H9 (cell line): ENCODE measurements at regions not wholly inside any gene's neighbourhood (a gene's known extent, or its start where the extent isn't known, plus 50 kb on each side); places are given as distances from the start of the nearest gene placed in this dataset.

Experiments used
- DNase-seq: peaks from one replicate; pipeline ENCODE4 v3.0.0-alpha.2; 2017
- H2AFZ ChIP-seq: one replicate; pipeline ENCODE4 v1.6.1; 2013; ENCODE audit warnings: mild to moderate bottlenecking, low read length, control low read depth, moderate library complexity
- H2AK5ac ChIP-seq: 2 replicates; pipeline ENCODE4 v1.6.1; 2013; ENCODE audit warnings: low read length, control low read depth, mixed read lengths; ENCODE audit not compliant: insufficient read length
- H2BK120ac ChIP-seq: one replicate; pipeline ENCODE4 v1.6.1; 2013; ENCODE audit warnings: low read depth, mild to moderate bottlenecking, low read length, control low read depth, inconsistent platforms; ENCODE audit not compliant: poor library complexity, severe bottlenecking
- H2BK12ac ChIP-seq: 2 replicates; pipeline ENCODE4 v1.6.1; 2013; ENCODE audit warnings: low read length, control low read depth, mixed read lengths, low read depth; ENCODE audit not compliant: insufficient read length
- H2BK15ac ChIP-seq: 2 replicates; pipeline ENCODE4 v1.6.1; 2013; ENCODE audit warnings: low read depth, low read length, control low read depth
- H2BK20ac ChIP-seq: one replicate; pipeline ENCODE4 v1.6.1; 2013; ENCODE audit warnings: low read depth, mild to moderate bottlenecking, low read length, control low read depth, inconsistent platforms; ENCODE audit not compliant: poor library complexity, severe bottlenecking
- H2BK5ac ChIP-seq: 2 replicates; pipeline ENCODE4 v1.6.1; 2013; ENCODE audit warnings: low read length, control low read depth, mixed read lengths; ENCODE audit not compliant: insufficient read length
- H3K14ac ChIP-seq: 2 replicates; pipeline ENCODE4 v1.6.1; 2013; ENCODE audit warnings: low read length, control low read depth; ENCODE audit not compliant: insufficient read depth
- H3K18ac ChIP-seq: 2 replicates; pipeline ENCODE4 v1.6.1; 2013; ENCODE audit warnings: low read depth, mild to moderate bottlenecking, mixed read lengths, low read length, control low read depth; ENCODE audit not compliant: insufficient read length
- H3K23ac ChIP-seq: 2 replicates; pipeline ENCODE4 v1.6.1; 2013; ENCODE audit warnings: low read length, control low read depth, mixed read lengths, low read depth; ENCODE audit not compliant: insufficient read length
- H3K23me2 ChIP-seq: 2 replicates; pipeline ENCODE4 v1.6.1; 2013; ENCODE audit warnings: low read depth, mild to moderate bottlenecking, mixed read lengths, low read length, control low read depth; ENCODE audit not compliant: insufficient read length, poor library complexity, severe bottlenecking
- H3K27ac ChIP-seq: 2 replicates; pipeline ENCODE4 v1.5.1; 2013; ENCODE audit warnings: low read length, control low read depth, mixed read lengths, low read depth; ENCODE audit not compliant: insufficient read length
- H3K27me3 ChIP-seq: 2 replicates; pipeline ENCODE4 v1.6.1; 2013; ENCODE audit warnings: low read length, control low read depth, inconsistent platforms; ENCODE audit not compliant: insufficient read depth
- H3K4ac ChIP-seq: 2 replicates; pipeline ENCODE4 v1.6.1; 2013; ENCODE audit warnings: low read depth, mild to moderate bottlenecking, control low read depth, inconsistent platforms, low read length, moderate library complexity
- H3K4me1 ChIP-seq: 2 replicates; pipeline ENCODE4 v1.6.1; 2013; ENCODE audit warnings: low read length, control low read depth, inconsistent platforms; ENCODE audit not compliant: insufficient read depth
- H3K4me2 ChIP-seq: 2 replicates; pipeline ENCODE4 v1.6.1; 2013; ENCODE audit warnings: low read length, control low read depth, mixed read lengths; ENCODE audit not compliant: insufficient read length, insufficient read depth
- H3K56ac ChIP-seq: 2 replicates; pipeline ENCODE4 v1.6.1; 2013; ENCODE audit warnings: low read depth, mild to moderate bottlenecking, mixed read lengths, low read length, control low read depth; ENCODE audit not compliant: insufficient read length
- H3K79me1 ChIP-seq: 2 replicates; pipeline ENCODE4 v1.6.1; 2013; ENCODE audit warnings: low read depth, mild to moderate bottlenecking, moderate library complexity, low read length, control low read depth, inconsistent platforms; ENCODE audit not compliant: insufficient read depth, poor library complexity, severe bottlenecking
- H3K79me2 ChIP-seq: 2 replicates; pipeline ENCODE4 v1.6.1; 2013; ENCODE audit warnings: low read length, control low read depth, inconsistent platforms; ENCODE audit not compliant: insufficient read depth
- H3K9ac ChIP-seq: 2 replicates; pipeline ENCODE4 v1.6.1; 2013; ENCODE audit warnings: low read length, control low read depth, mixed read lengths; ENCODE audit not compliant: insufficient read length; ENCODE audit errors: extremely low read depth
- H3K9me3 ChIP-seq: one replicate; pipeline ENCODE4 v1.6.1; 2013; ENCODE audit warnings: low read depth, low read length, inconsistent platforms; ENCODE audit not compliant: control insufficient read depth
- H3T11ph ChIP-seq: one replicate; pipeline ENCODE4 v1.6.1; 2013; ENCODE audit warnings: mild to moderate bottlenecking, low read length, control low read depth, inconsistent platforms
- H4K20me1 ChIP-seq: one replicate; pipeline ENCODE4 v1.6.1; 2013; ENCODE audit not compliant: control insufficient read depth, insufficient read length, insufficient read depth
- H4K5ac ChIP-seq: 2 replicates; pipeline ENCODE4 v1.6.1; 2013; ENCODE audit warnings: low read depth, mild to moderate bottlenecking, mixed read lengths, low read length, control low read depth; ENCODE audit not compliant: insufficient read length
- H4K8ac ChIP-seq: replicated peaks from 2 replicates; pipeline ENCODE4 v1.6.1; 2013; ENCODE audit warnings: low read length, control low read depth, mixed read lengths, low read depth; ENCODE audit not compliant: insufficient read length
- H4K91ac ChIP-seq: 2 replicates; pipeline ENCODE4 v1.6.1; 2013; ENCODE audit warnings: low read depth, mild to moderate bottlenecking, moderate library complexity, mixed read lengths, low read length, control low read depth; ENCODE audit not compliant: insufficient read length
- H3K27ac Mint-ChIP-seq, 3 experiments: 2 replicates in 2 of 3; 3 replicates in 1 of 3; pipeline ENCODE4 v1.8.0; 2020 to 2021; ENCODE audit warnings: mixed read lengths in 3 of 3, mild to moderate bottlenecking in 1 of 3, moderate library complexity in 1 of 3
- H3K27me3 Mint-ChIP-seq: 2 replicates; pipeline ENCODE4 v1.8.0; 2021; ENCODE audit warnings: low read depth, mild to moderate bottlenecking, moderate library complexity, mixed read lengths
- H3K36me3 Mint-ChIP-seq, 3 experiments: 2 replicates in 2 of 3; 3 replicates in 1 of 3; pipeline ENCODE4 v1.8.0; 2020 to 2021; ENCODE audit warnings: low read depth in 3 of 3, mixed read lengths in 3 of 3; ENCODE audit not compliant: insufficient read depth in 1 of 3
- H3K4me1 Mint-ChIP-seq, 2 experiments: 2 replicates each; pipeline ENCODE4 v1.8.0; 2020; ENCODE audit warnings: mixed read lengths in 2 of 2
- H3K4me3 Mint-ChIP-seq, 2 experiments: 2 replicates in 1 of 2; 3 replicates in 1 of 2; pipeline ENCODE4 v1.8.0; 2020 to 2021; ENCODE audit warnings: mild to moderate bottlenecking in 2 of 2, mixed read lengths in 2 of 2, moderate library complexity in 1 of 2
- H3K9me3 Mint-ChIP-seq, 2 experiments: 2 replicates in 1 of 2; 3 replicates in 1 of 2; pipeline ENCODE4 v1.8.0; 2020; ENCODE audit warnings: mild to moderate bottlenecking in 2 of 2, mixed read lengths in 2 of 2, moderate library complexity in 1 of 2
- WGBS: extraction: QIAGEN DNeasy Blood & Tissue Kit; methylation state at CpG from one replicate; pipeline ENCODE4 v1.1.7; 2013; ENCODE audit warnings: missing lambda C conversion rate, low lambda C conversion rate, mixed read lengths; ENCODE audit not compliant: insufficient read length; ENCODE audit errors: extremely low coverage; 5-methylcytosine and 5-hydroxymethylcytosine counted together
- TF ChIP-seq, protein P1 (sequence below): fragments of 200-600 bp; sonication (generic); conservative IDR thresholded peaks from 3 replicates; pipeline ENCODE4 v1.8.0; 2021; ENCODE audit warnings: antibody characterized with exemption, mild to moderate bottlenecking

DNA sequence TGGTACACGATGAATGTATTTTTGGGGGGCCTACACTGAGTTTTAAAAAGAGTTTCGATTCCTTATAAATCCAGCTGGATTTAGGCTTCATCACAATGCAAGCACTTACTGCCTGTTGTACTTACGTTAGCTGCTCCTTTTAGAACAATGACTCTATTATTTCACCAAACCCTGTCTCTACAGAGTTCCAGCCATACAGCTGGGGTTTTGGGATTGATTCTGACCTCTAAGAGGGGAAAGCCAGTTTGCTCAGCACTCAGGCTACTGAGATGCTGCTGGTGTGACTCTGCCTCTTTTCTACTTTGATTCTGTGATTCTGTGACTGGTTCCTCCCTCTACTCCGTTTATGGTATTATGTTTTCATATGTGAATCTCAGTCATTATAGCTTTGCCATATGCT is 329.7 kb downstream of the ABCC12 start:
- H4K20me1 ChIP-seq = no peaks in the 10 kb centered on the region
- no peak overlapping the region for H3K9ac ChIP-seq
- H2BK15ac ChIP-seq = no peak overlapping the region
- peaks cover 4 to 13% (median 8%) of the 10 kb centered on the region in 3 experiments; a peak in 6 of 7 replicates for H3K36me3 Mint-ChIP-seq
- no peaks in the 10 kb centered on the region for H3K4me1 Mint-ChIP-seq
- H2BK20ac ChIP-seq = no peak overlapping the region
- WGBS = no CpG with 5 or more reads among the region's 4 CpGs
- H3K79me1 ChIP-seq = no peaks in the 10 kb centered on the region
- H3K14ac ChIP-seq = no peak overlapping the region
- H2BK120ac ChIP-seq = no peak overlapping the region
- H4K91ac ChIP-seq = no peak overlapping the region
- H3K4me3 Mint-ChIP-seq = no peak overlapping the region
- H2BK12ac ChIP-seq = no peak overlapping the region
- H2AK5ac ChIP-seq = no peak overlapping the region
- no peaks in the 10 kb centered on the region for H3K27me3 ChIP-seq
- H3K4ac ChIP-seq = no peak overlapping the region
- no peak overlapping the region for H3K27ac Mint-ChIP-seq
- H3K27me3 Mint-ChIP-seq = no peaks in the 10 kb centered on the region
- H3K4me2 ChIP-seq = no peak overlapping the region
- H3K9me3 ChIP-seq = peaks cover 11% of the 10 kb centered on the region
- no peak overlapping the region for H4K5ac ChIP-seq
- no peak overlapping the region for H3T11ph ChIP-seq
- H3K23me2 ChIP-seq = no peaks in the 10 kb centered on the region
- no peak overlapping the region for H3K23ac ChIP-seq
- H2AFZ ChIP-seq = no peak overlapping the region
- TF ChIP-seq, protein P1, sequence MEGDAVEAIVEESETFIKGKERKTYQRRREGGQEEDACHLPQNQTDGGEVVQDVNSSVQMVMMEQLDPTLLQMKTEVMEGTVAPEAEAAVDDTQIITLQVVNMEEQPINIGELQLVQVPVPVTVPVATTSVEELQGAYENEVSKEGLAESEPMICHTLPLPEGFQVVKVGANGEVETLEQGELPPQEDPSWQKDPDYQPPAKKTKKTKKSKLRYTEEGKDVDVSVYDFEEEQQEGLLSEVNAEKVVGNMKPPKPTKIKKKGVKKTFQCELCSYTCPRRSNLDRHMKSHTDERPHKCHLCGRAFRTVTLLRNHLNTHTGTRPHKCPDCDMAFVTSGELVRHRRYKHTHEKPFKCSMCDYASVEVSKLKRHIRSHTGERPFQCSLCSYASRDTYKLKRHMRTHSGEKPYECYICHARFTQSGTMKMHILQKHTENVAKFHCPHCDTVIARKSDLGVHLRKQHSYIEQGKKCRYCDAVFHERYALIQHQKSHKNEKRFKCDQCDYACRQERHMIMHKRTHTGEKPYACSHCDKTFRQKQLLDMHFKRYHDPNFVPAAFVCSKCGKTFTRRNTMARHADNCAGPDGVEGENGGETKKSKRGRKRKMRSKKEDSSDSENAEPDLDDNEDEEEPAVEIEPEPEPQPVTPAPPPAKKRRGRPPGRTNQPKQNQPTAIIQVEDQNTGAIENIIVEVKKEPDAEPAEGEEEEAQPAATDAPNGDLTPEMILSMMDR = no peak
- no peaks in the 10 kb centered on the region for H3K4me1 ChIP-seq
- H4K8ac ChIP-seq = no peak overlapping the region
- no peak for DNase-seq
- H3K56ac ChIP-seq = no peak overlapping the region
- H3K27ac ChIP-seq = no peak overlapping the region
- no peak overlapping the region for H3K18ac ChIP-seq
- no peaks in the 10 kb centered on the region for H3K79me2 ChIP-seq
- H3K9me3 Mint-ChIP-seq = peaks cover 20 to 28% of the 10 kb centered on the region in 2 experiments; a peak in 4 of 5 replicates
- no peak overlapping the region for H2BK5ac ChIP-seq
